H9 (cell line): ENCODE measurements at regions not wholly inside any gene's neighbourhood (a gene's known extent, or its start where the extent isn't known, plus 50 kb on each side); places are given as distances from the start of the nearest gene placed in this dataset.

Experiments used
- DNase-seq: peaks from one replicate; pipeline ENCODE4 v3.0.0-alpha.2; 2017
- H2AFZ ChIP-seq: one replicate; pipeline ENCODE4 v1.6.1; 2013; ENCODE audit warnings: mild to moderate bottlenecking, low read length, control low read depth, moderate library complexity
- H2AK5ac ChIP-seq: 2 replicates; pipeline ENCODE4 v1.6.1; 2013; ENCODE audit warnings: low read length, control low read depth, mixed read lengths; ENCODE audit not compliant: insufficient read length
- H2BK120ac ChIP-seq: one replicate; pipeline ENCODE4 v1.6.1; 2013; ENCODE audit warnings: low read depth, mild to moderate bottlenecking, low read length, control low read depth, inconsistent platforms; ENCODE audit not compliant: poor library complexity, severe bottlenecking
- H2BK12ac ChIP-seq: 2 replicates; pipeline ENCODE4 v1.6.1; 2013; ENCODE audit warnings: low read length, control low read depth, mixed read lengths, low read depth; ENCODE audit not compliant: insufficient read length
- H2BK15ac ChIP-seq: 2 replicates; pipeline ENCODE4 v1.6.1; 2013; ENCODE audit warnings: low read depth, low read length, control low read depth
- H2BK20ac ChIP-seq: one replicate; pipeline ENCODE4 v1.6.1; 2013; ENCODE audit warnings: low read depth, mild to moderate bottlenecking, low read length, control low read depth, inconsistent platforms; ENCODE audit not compliant: poor library complexity, severe bottlenecking
- H2BK5ac ChIP-seq: 2 replicates; pipeline ENCODE4 v1.6.1; 2013; ENCODE audit warnings: low read length, control low read depth, mixed read lengths; ENCODE audit not compliant: insufficient read length
- H3K14ac ChIP-seq: 2 replicates; pipeline ENCODE4 v1.6.1; 2013; ENCODE audit warnings: low read length, control low read depth; ENCODE audit not compliant: insufficient read depth
- H3K18ac ChIP-seq: 2 replicates; pipeline ENCODE4 v1.6.1; 2013; ENCODE audit warnings: low read depth, mild to moderate bottlenecking, mixed read lengths, low read length, control low read depth; ENCODE audit not compliant: insufficient read length
- H3K23ac ChIP-seq: 2 replicates; pipeline ENCODE4 v1.6.1; 2013; ENCODE audit warnings: low read length, control low read depth, mixed read lengths, low read depth; ENCODE audit not compliant: insufficient read length
- H3K23me2 ChIP-seq: 2 replicates; pipeline ENCODE4 v1.6.1; 2013; ENCODE audit warnings: low read depth, mild to moderate bottlenecking, mixed read lengths, low read length, control low read depth; ENCODE audit not compliant: insufficient read length, poor library complexity, severe bottlenecking
- H3K27ac ChIP-seq: 2 replicates; pipeline ENCODE4 v1.5.1; 2013; ENCODE audit warnings: low read length, control low read depth, mixed read lengths, low read depth; ENCODE audit not compliant: insufficient read length
- H3K27me3 ChIP-seq: 2 replicates; pipeline ENCODE4 v1.6.1; 2013; ENCODE audit warnings: low read length, control low read depth, inconsistent platforms; ENCODE audit not compliant: insufficient read depth
- H3K4ac ChIP-seq: 2 replicates; pipeline ENCODE4 v1.6.1; 2013; ENCODE audit warnings: low read depth, mild to moderate bottlenecking, control low read depth, inconsistent platforms, low read length, moderate library complexity
- H3K4me1 ChIP-seq: 2 replicates; pipeline ENCODE4 v1.6.1; 2013; ENCODE audit warnings: low read length, control low read depth, inconsistent platforms; ENCODE audit not compliant: insufficient read depth
- H3K4me2 ChIP-seq: 2 replicates; pipeline ENCODE4 v1.6.1; 2013; ENCODE audit warnings: low read length, control low read depth, mixed read lengths; ENCODE audit not compliant: insufficient read length, insufficient read depth
- H3K56ac ChIP-seq: 2 replicates; pipeline ENCODE4 v1.6.1; 2013; ENCODE audit warnings: low read depth, mild to moderate bottlenecking, mixed read lengths, low read length, control low read depth; ENCODE audit not compliant: insufficient read length
- H3K79me1 ChIP-seq: 2 replicates; pipeline ENCODE4 v1.6.1; 2013; ENCODE audit warnings: low read depth, mild to moderate bottlenecking, moderate library complexity, low read length, control low read depth, inconsistent platforms; ENCODE audit not compliant: insufficient read depth, poor library complexity, severe bottlenecking
- H3K79me2 ChIP-seq: 2 replicates; pipeline ENCODE4 v1.6.1; 2013; ENCODE audit warnings: low read length, control low read depth, inconsistent platforms; ENCODE audit not compliant: insufficient read depth
- H3K9ac ChIP-seq: 2 replicates; pipeline ENCODE4 v1.6.1; 2013; ENCODE audit warnings: low read length, control low read depth, mixed read lengths; ENCODE audit not compliant: insufficient read length; ENCODE audit errors: extremely low read depth
- H3K9me3 ChIP-seq: one replicate; pipeline ENCODE4 v1.6.1; 2013; ENCODE audit warnings: low read depth, low read length, inconsistent platforms; ENCODE audit not compliant: control insufficient read depth
- H3T11ph ChIP-seq: one replicate; pipeline ENCODE4 v1.6.1; 2013; ENCODE audit warnings: mild to moderate bottlenecking, low read length, control low read depth, inconsistent platforms
- H4K20me1 ChIP-seq: one replicate; pipeline ENCODE4 v1.6.1; 2013; ENCODE audit not compliant: control insufficient read depth, insufficient read length, insufficient read depth
- H4K5ac ChIP-seq: 2 replicates; pipeline ENCODE4 v1.6.1; 2013; ENCODE audit warnings: low read depth, mild to moderate bottlenecking, mixed read lengths, low read length, control low read depth; ENCODE audit not compliant: insufficient read length
- H4K8ac ChIP-seq: replicated peaks from 2 replicates; pipeline ENCODE4 v1.6.1; 2013; ENCODE audit warnings: low read length, control low read depth, mixed read lengths, low read depth; ENCODE audit not compliant: insufficient read length
- H4K91ac ChIP-seq: 2 replicates; pipeline ENCODE4 v1.6.1; 2013; ENCODE audit warnings: low read depth, mild to moderate bottlenecking, moderate library complexity, mixed read lengths, low read length, control low read depth; ENCODE audit not compliant: insufficient read length
- H3K27ac Mint-ChIP-seq, 3 experiments: 2 replicates in 2 of 3; 3 replicates in 1 of 3; pipeline ENCODE4 v1.8.0; 2020 to 2021; ENCODE audit warnings: mixed read lengths in 3 of 3, mild to moderate bottlenecking in 1 of 3, moderate library complexity in 1 of 3
- H3K27me3 Mint-ChIP-seq: 2 replicates; pipeline ENCODE4 v1.8.0; 2021; ENCODE audit warnings: low read depth, mild to moderate bottlenecking, moderate library complexity, mixed read lengths
- H3K36me3 Mint-ChIP-seq, 3 experiments: 2 replicates in 2 of 3; 3 replicates in 1 of 3; pipeline ENCODE4 v1.8.0; 2020 to 2021; ENCODE audit warnings: low read depth in 3 of 3, mixed read lengths in 3 of 3; ENCODE audit not compliant: insufficient read depth in 1 of 3
- H3K4me1 Mint-ChIP-seq, 2 experiments: 2 replicates each; pipeline ENCODE4 v1.8.0; 2020; ENCODE audit warnings: mixed read lengths in 2 of 2
- H3K4me3 Mint-ChIP-seq, 2 experiments: 2 replicates in 1 of 2; 3 replicates in 1 of 2; pipeline ENCODE4 v1.8.0; 2020 to 2021; ENCODE audit warnings: mild to moderate bottlenecking in 2 of 2, mixed read lengths in 2 of 2, moderate library complexity in 1 of 2
- H3K9me3 Mint-ChIP-seq, 2 experiments: 2 replicates in 1 of 2; 3 replicates in 1 of 2; pipeline ENCODE4 v1.8.0; 2020; ENCODE audit warnings: mild to moderate bottlenecking in 2 of 2, mixed read lengths in 2 of 2, moderate library complexity in 1 of 2
- CTCF ChIP-seq: fragments of 200-600 bp; sonication (generic); conservative IDR thresholded peaks from 3 replicates; pipeline ENCODE4 v1.8.0; 2021; ENCODE audit warnings: antibody characterized with exemption, mild to moderate bottlenecking
- WGBS: extraction: QIAGEN DNeasy Blood & Tissue Kit; methylation state at CpG from one replicate; pipeline ENCODE4 v1.1.7; 2013; ENCODE audit warnings: missing lambda C conversion rate, low lambda C conversion rate, mixed read lengths; ENCODE audit not compliant: insufficient read length; ENCODE audit errors: extremely low coverage; 5-methylcytosine and 5-hydroxymethylcytosine counted together

- Histone ChIP-seq H2AK5ac (no peak overlapping the region), H3K4me1 (no peaks in the 10 kb centered on the region), H3K9ac (no peak overlapping the region), H3K14ac (no peak overlapping the region), H3K4ac (no peak overlapping the region), H4K20me1 (no peaks in the 10 kb centered on the region), H4K91ac (no peak overlapping the region), H3K27me3 (no peaks in the 10 kb centered on the region), H2BK5ac (no peak overlapping the region), H2BK20ac (no peak overlapping the region), H3K79me2 (no peaks in the 10 kb centered on the region), H3K18ac (no peak overlapping the region), H3K4me2 (no peak overlapping the region), H2AFZ (no peak overlapping the region), H3K27ac (no peak overlapping the region), H4K5ac (no peak overlapping the region), H3K23me2 (no peaks in the 10 kb centered on the region), H2BK15ac (no peak overlapping the region), H3K23ac (no peak overlapping the region), H3K56ac (no peak overlapping the region), H3K79me1 (no peaks in the 10 kb centered on the region), H2BK120ac (no peak overlapping the region), H3T11ph (no peak overlapping the region), H4K8ac (no peak overlapping the region), H3K9me3 (no peaks in the 10 kb centered on the region), H2BK12ac (no peak overlapping the region)
- Mint-ChIP-seq H3K4me1 (no peaks in the 10 kb centered on the region), H3K4me3 (no peak overlapping the region), H3K36me3 (peaks cover 0 to 2% (median 0%) of the 10 kb centered on the region in 3 experiments; a peak in 1 of 7 replicates), H3K27ac (no peak overlapping the region), H3K27me3 (no peaks in the 10 kb centered on the region), H3K9me3 (peaks cover 0 to 2% of the 10 kb centered on the region in 2 experiments; a peak in 1 of 5 replicates)
- WGBS = no CpG with 5 or more reads among the region's 4 CpGs
- no peak for DNase-seq
- no peak for TF ChIP-seq CTCF
Observed at GRCh38 chr2:4942441-4942840, 749.7 kb upstream of the SOX11 start.
